HepG2 (cell line): ENCODE measurements at regions not wholly inside any gene's neighbourhood (a gene's known extent, or its start where the extent isn't known, plus 50 kb on each side); places are given as distances from the start of the nearest gene placed in this dataset.
A peak's percentile ranks its signal among the peaks of the same experiment; 100 is the strongest.

Source experiments
- ATAC-seq: fragments of 200-7000 bp; cut with Tn5 transposase; 3 replicates; pipeline ENCODE4 v1.9.1; 2020; ENCODE audit warnings: mild to moderate bottlenecking, moderate library complexity
- BruUV-seq: library from RNA; stranded (reverse); fragments of 400-500 nt; replicated peaks from 2 replicates; lab custom pipeline; 2021; lab: Mats Ljungman, UMichigan
- CTCF ChIA-PET: fragments of 300-600 bp; formaldehyde crosslinking; extraction: SDS; loops from one replicate; lab custom pipeline; 2021; ENCODE audit warnings: low total read pairs, inconsistent platforms, low intra/inter-chr PET ratio; lab: Yijun Ruan, JAX
- POLR2A ChIA-PET: fragments of 350-600 bp; sonication (Branson Sonifier 250); formaldehyde crosslinking; loops from one replicate; lab custom pipeline; 2020; ENCODE audit warnings: antibody characterized with exemption, inconsistent platforms; lab: Yijun Ruan, JAX
- DNase-seq: peaks from one replicate; pipeline ENCODE4 v3.0.0-alpha.2; 2015; ENCODE audit warnings: low spot score
- FAIRE-seq: peaks from 3 replicates; lab custom pipeline; 2011; peaks lifted over from hg19 to GRCh38; lab: Jason Lieb, UNC
- H2AFZ ChIP-seq: one replicate; pipeline ENCODE4 v1.6.1; 2011; ENCODE audit warnings: low read length, inconsistent platforms
- H3K27ac ChIP-seq: fragments of 300-600 bp; 3 replicates; pipeline ENCODE4 v1.8.0; 2011; ENCODE audit warnings: mixed run types, mild to moderate bottlenecking, mixed read lengths, low read length, inconsistent platforms; ENCODE audit not compliant: insufficient read depth; ENCODE audit errors: extremely low read length
- H3K27me3 ChIP-seq, 2 experiments: fragments of 200-600 bp in 1 of 2; 2 replicates in 1 of 2; 3 replicates in 1 of 2; pipeline versions ENCODE4 v1.6.0 to v1.8.0; 2011; ENCODE audit warnings: low read length in 2 of 2, mild to moderate bottlenecking in 2 of 2, moderate library complexity in 2 of 2, inconsistent platforms in 1 of 2; ENCODE audit not compliant: insufficient read depth in 2 of 2, control insufficient read depth in 1 of 2
- H3K36me3 ChIP-seq, 2 experiments: fragments of 200-600 bp in 1 of 2; replicated peaks in 1 of 2; 2 replicates in 1 of 2; 3 replicates in 1 of 2; pipeline versions ENCODE4 v1.5.1 to v1.8.0; 2011; ENCODE audit warnings: low read length in 2 of 2, inconsistent platforms in 1 of 2; ENCODE audit not compliant: insufficient read depth in 2 of 2, control insufficient read depth in 1 of 2
- H3K4me1 ChIP-seq: 2 replicates; pipeline ENCODE4 v1.5.1; 2012; ENCODE audit warnings: low read length, inconsistent platforms; ENCODE audit not compliant: insufficient read depth
- H3K4me2 ChIP-seq: 2 replicates; pipeline ENCODE4 v1.6.0; 2011; ENCODE audit warnings: low read depth, low read length, inconsistent platforms
- H3K4me3 ChIP-seq, 3 experiments: fragments of 200-600 bp in 1 of 3; sonication (generic), shearing (Covaris generic) in 1 of 3; replicated peaks in 1 of 3; 2 replicates each; pipeline ENCODE4 v1.5.1; 2011 to 2016; ENCODE audit warnings: low read length in 3 of 3, inconsistent platforms in 2 of 3, low read depth in 2 of 3, mild to moderate bottlenecking in 2 of 3, control low read depth in 1 of 3, mixed read lengths in 1 of 3; ENCODE audit not compliant: insufficient read depth in 1 of 3
- H3K79me2 ChIP-seq: one replicate; pipeline ENCODE4 v1.6.1; 2011; ENCODE audit warnings: low read length, inconsistent platforms; ENCODE audit not compliant: insufficient read depth
- H3K9ac ChIP-seq: 2 replicates; pipeline ENCODE4 v1.6.0; 2011; ENCODE audit warnings: mild to moderate bottlenecking, low read depth, low read length, inconsistent platforms; ENCODE audit not compliant: insufficient read depth
- H3K9me3 ChIP-seq: 2 replicates; pipeline ENCODE4 v1.5.1; 2012; ENCODE audit warnings: mild to moderate bottlenecking, low read length
- H4K20me1 ChIP-seq: 2 replicates; pipeline ENCODE4 v1.6.0; 2011; ENCODE audit warnings: inconsistent platforms, mild to moderate bottlenecking, low read length, moderate library complexity; ENCODE audit not compliant: insufficient read depth
- AGO1 ChIP-seq: fragments of 200-400 bp; formaldehyde crosslinking; IDR thresholded peaks from 2 replicates; pipeline ENCODE4 v1.6.1; 2017; ENCODE audit warnings: mild to moderate bottlenecking, low read depth, low read length, moderate library complexity; ENCODE audit not compliant: poor library complexity, severe bottlenecking
- CEBPG ChIP-seq: IDR thresholded peaks from 2 replicates; pipeline ENCODE4 v1.6.1; 2016
- ESRRA ChIP-seq: sonication (generic); formaldehyde crosslinking; IDR thresholded peaks from 2 replicates; pipeline ENCODE4 v1.5.1; 2020; ENCODE audit warnings: mild to moderate bottlenecking, low read depth, missing genetic modification reagents
- GABPB1 ChIP-seq: IDR thresholded peaks from 2 replicates; pipeline ENCODE4 v1.6.1; 2016; ENCODE audit warnings: mild to moderate bottlenecking, missing genetic modification reagents, moderate library complexity, missing compliant biosample characterization
- IRF1 ChIP-seq: sonication (generic); formaldehyde crosslinking; IDR thresholded peaks from 2 replicates; pipeline ENCODE4 v1.4.0; 2020; ENCODE audit warnings: low read depth, mild to moderate bottlenecking, missing genetic modification reagents
- NCOA5 ChIP-seq: sonication (generic); formaldehyde crosslinking; IDR thresholded peaks from 2 replicates; pipeline ENCODE4 v1.4.0; 2020; ENCODE audit warnings: missing genetic modification reagents
- SETDB1 ChIP-seq: sonication (generic); formaldehyde crosslinking; IDR thresholded peaks from 2 replicates; pipeline ENCODE4 v1.5.1; 2020; ENCODE audit warnings: missing genetic modification reagents, mild to moderate bottlenecking, borderline replicate concordance
- ZBTB7A ChIP-seq: sonication (generic); formaldehyde crosslinking; IDR thresholded peaks from 2 replicates; pipeline ENCODE4 v1.8.0; 2022; ENCODE audit warnings: mild to moderate bottlenecking, missing genetic modification reagents
- ZNF616 ChIP-seq: sonication (generic); formaldehyde crosslinking; IDR thresholded peaks from 2 replicates; pipeline ENCODE4 v1.5.0; 2020; ENCODE audit warnings: low read depth, mild to moderate bottlenecking, missing genetic modification reagents
- ZNF652 ChIP-seq: IDR thresholded peaks from 2 replicates; pipeline ENCODE4 v1.6.1; 2016; ENCODE audit warnings: low read depth, borderline replicate concordance
- WGBS: methylation state at CpG from one replicate; pipeline ENCODE4 v1.1.6; 2017; ENCODE audit warnings: low lambda C conversion rate; 5-methylcytosine and 5-hydroxymethylcytosine counted together
- in situ Hi-C: cut with HindIII; loops from 2 replicates; pipeline ENCODE4 v1.10.0; 2017; ENCODE audit warnings: low pct_unique_long_range_greater_than_20kb; ENCODE audit not compliant: extremely low pct_ligation_motif_present
- intact Hi-C: fragments of 100-400 bp; cut with micrococcal nuclease; formaldehyde crosslinking; loops from one replicate; pipeline ENCODE4 v1.10.0; 2022; ENCODE audit not compliant: unreplicated experiment

GRCh38 chr4:161256172-161256571 is 907.6 kb downstream of the FSTL5 start:
- no peak for DNase-seq
- Histone ChIP-seq H3K4me1 (no peaks in the 10 kb centered on the region), H3K4me3 (no peak overlapping the region), H3K9me3 (peaks cover 8% of the 10 kb centered on the region; the same call in 1 of the 2 replicates), H3K36me3 (no peaks in the 10 kb centered on the region), H3K79me2 (no peaks in the 10 kb centered on the region), H4K20me1 (no peaks in the 10 kb centered on the region), H3K9ac (no peak overlapping the region), H3K27me3 (no peaks in the 10 kb centered on the region; a peak in 1 of 5 replicates), H3K27ac (no peak overlapping the region), H3K4me2 (no peak overlapping the region), H2AFZ (no peak overlapping the region)
- FAIRE-seq: no peak
- in situ Hi-C loops (no loop called here), intact Hi-C loops (loop anchor here (5.0 to 10.0 kb wide), 2 partner anchors 916 to 1779 kb away; no protein-coding TSS in a partner anchor)
- ChIA-PET POLR2A (no interaction called here), CTCF (interaction anchor here (1.9 kb wide), 1 partner anchor 913 kb away, joined by 7 read pairs; no protein-coding TSS in a partner anchor)
- 5% methylated on average over 5 of the region's 5 CpGs for WGBS
- no TSS peak for BruUV-seq
- no peak for TF ChIP-seq NCOA5 (CRISPR knock-in tag)
- peak; percentile 99 for TF ChIP-seq ZNF616 (CRISPR knock-in tag)
- ATAC-seq: no peak

- TF ChIP-seq ZNF652 (CRISPR knock-in tag): peak; percentile 81
- no peak for TF ChIP-seq GABPB1 (CRISPR knock-in tag)
- no peak for TF ChIP-seq AGO1
- TF ChIP-seq SETDB1 (CRISPR knock-in tag): no peak
- TF ChIP-seq ESRRA (CRISPR knock-in tag): no peak
- TF ChIP-seq CEBPG (CRISPR knock-in tag): no peak
- no peak for TF ChIP-seq ZBTB7A (CRISPR knock-in tag)
- TF ChIP-seq IRF1 (CRISPR knock-in tag): no peak
- ATAC-seq (no peak), DNase-seq (no peak), FAIRE-seq (no peak)
- intact Hi-C loops (loop anchor here (5.0 to 10.0 kb wide), 2 partner anchors 1767 to 1780 kb away; no protein-coding TSS in a partner anchor), in situ Hi-C loops (no loop called here)
- Histone ChIP-seq H3K27me3 (no peaks in the 10 kb centered on the region), H4K20me1 (no peaks in the 10 kb centered on the region), H3K79me2 (no peaks in the 10 kb centered on the region), H3K9ac (no peak overlapping the region), H2AFZ (no peak overlapping the region), H3K4me3 (no peak overlapping the region), H3K36me3 (no peaks in the 10 kb centered on the region), H3K4me2 (no peak overlapping the region), H3K9me3 (peaks cover 8% of the 10 kb centered on the region; the same call in 1 of the 2 replicates), H3K27ac (no peak overlapping the region), H3K4me1 (no peaks in the 10 kb centered on the region)
- POLR2A ChIA-PET: no interaction called here
- WGBS: 13% methylated on average over 3 of the region's 3 CpGs
- BruUV-seq: no TSS peak
- CTCF ChIA-PET: no interaction called here
These were observed 909.4 kb downstream of the FSTL5 start for GRCh38 chr4:161254375-161254774.
